ENCODE measurements at regions not wholly inside any gene's neighbourhood (a gene's known extent, or its start where the extent isn't known, plus 50 kb on each side); places are given as distances from the start of the nearest gene placed in this dataset.

- H4K20me1 ChIP-seq (replicated peaks; ENCODE audit: control insufficient read depth, extremely low read depth, insufficient read depth, low read length) = no peaks in the 10 kb centered on the region
- H3K4me3 ChIP-seq (replicated peaks in 1 of 3; ENCODE audit: insufficient read depth in 1 of 3, low read depth in 1 of 3, low read length in 3 of 3) = no peak overlapping the region
- POLR2A ChIA-PET = no interaction called here
- no TSS peak for BruUV-seq (replicated peaks)
- TF ChIP-seq POLR2AphosphoS5 (IDR thresholded peaks at IDR 0.05; ENCODE audit: insufficient read depth, low read depth, low read length) (no peak), EZH2 (IDR thresholded peaks at IDR 0.05; ENCODE audit: borderline replicate concordance, low read depth, low read length, severe bottlenecking) (no peak), JUN (IDR thresholded peaks at IDR 0.05; ENCODE audit: borderline replicate concordance, insufficient read depth, insufficient read length, low read depth) (no peak), MAX (IDR thresholded peaks at IDR 0.05; ENCODE audit: insufficient read depth, insufficient read length) (no peak), MYC (IDR thresholded peaks at IDR 0.05; ENCODE audit: low read depth, low read length) (no peak), POLR2A (IDR thresholded peaks at IDR 0.05; ENCODE audit: low read depth, low read length) (no peak), CTCF (IDR thresholded peaks at IDR 0.05; ENCODE audit: extremely low read depth in 1 of 2, insufficient read depth in 1 of 2, low read depth in 1 of 2, low read length in 2 of 2) (no peak), FOS (IDR thresholded peaks at IDR 0.05; ENCODE audit: borderline replicate concordance, insufficient read depth, low read length) (no peak), GATA2 (IDR thresholded peaks at IDR 0.05; ENCODE audit: insufficient read depth, insufficient read length, low read depth, low read length) (no peak)
- dilution Hi-C loops (cut with MboI; ENCODE audit: extremely low pct_ligation_motif_present, low sequenced_read_pairs) (no loop called here), intact Hi-C loops (cut with micrococcal nuclease) (no loop called here)
- H3K4me1 ChIP-seq (ENCODE audit: control insufficient read depth, extremely low read depth, insufficient read depth, low read length) = no peaks in the 10 kb centered on the region
- no peaks in the 10 kb centered on the region for H3K27me3 ChIP-seq (ENCODE audit: control insufficient read depth in 2 of 2, insufficient read depth in 2 of 2, low read length in 2 of 2)
- no peaks in the 10 kb centered on the region for H3K79me2 ChIP-seq (ENCODE audit: control insufficient read depth, insufficient read depth, low read length)
- H3K36me3 ChIP-seq (ENCODE audit: control insufficient read depth in 2 of 2, extremely low read depth in 1 of 2, insufficient read depth in 2 of 2, low read length in 2 of 2) = no peaks in the 10 kb centered on the region
- no peaks in the 10 kb centered on the region for H3K9me3 ChIP-seq (replicated peaks; ENCODE audit: control insufficient read depth, insufficient read depth, low read length)
- H2AFZ ChIP-seq (ENCODE audit: low read depth, low read length) = no peak overlapping the region
- FAIRE-seq (no peak), DNase-seq (ENCODE audit: low read depth, low spot score) (no peak)
- CTCF ChIA-PET = no interaction called here
- H3K27ac ChIP-seq (ENCODE audit: insufficient read depth, low read depth, low read length) = no peak overlapping the region
- H3K9me1 ChIP-seq (replicated peaks; ENCODE audit: control insufficient read depth, extremely low read depth, insufficient read depth, low read length) = no peaks in the 10 kb centered on the region
- H3K9ac ChIP-seq (replicated peaks; ENCODE audit: extremely low read depth, insufficient read depth, low read length) = no peak overlapping the region
- no peak overlapping the region for H3K4me2 ChIP-seq (ENCODE audit: insufficient read depth, low read length)
Measured at GRCh38 chr12:114192549-114192948, 213.4 kb downstream of the TBX5 start.

All from endothelial cell of umbilical vein (primary cell).